Activated CD8-positive, alpha-beta T cell treated with anti-CD3 and anti-CD28 coated beads for 36 hours (primary cell): ENCODE measurements at regions not wholly inside any gene's neighbourhood (a gene's known extent, or its start where the extent isn't known, plus 50 kb on each side); places are given as distances from the start of the nearest gene placed in this dataset.

ENCODE experiments used
- ATAC-seq: fragments of 200-7000 bp; cut with Tn5 transposase; one replicate; pipeline ENCODE4 v1.10.0; 2021; ENCODE audit warnings: mild to moderate bottlenecking, moderate library complexity
- CTCF ChIA-PET: fragments of 350-600 bp; sonication (Branson Sonifier 250); formaldehyde crosslinking; loops from one replicate; lab custom pipeline; 2021; ENCODE audit warnings: antibody characterized with exemption; lab: Charles Lee
- POLR2A ChIA-PET: fragments of 350-600 bp; sonication (Branson Sonifier 250); formaldehyde crosslinking; loops from one replicate; lab custom pipeline; 2021; ENCODE audit warnings: antibody characterized with exemption; lab: Charles Lee
- DNase-seq: peaks from one replicate; pipeline ENCODE4 v3.0.0-alpha.2; 2020
- H3K27ac Mint-ChIP-seq: one replicate; pipeline ENCODE4 v1.8.0; 2021; ENCODE audit warnings: mild to moderate bottlenecking, mixed read lengths
- H3K27me3 Mint-ChIP-seq: one replicate; pipeline ENCODE4 v1.8.0; 2021; ENCODE audit warnings: mixed read lengths
- H3K36me3 Mint-ChIP-seq: one replicate; pipeline ENCODE4 v1.8.0; 2021; ENCODE audit warnings: low read depth, mixed read lengths
- H3K4me1 Mint-ChIP-seq: one replicate; pipeline ENCODE4 v1.8.0; 2021; ENCODE audit warnings: low read depth, mixed read lengths
- H3K4me3 Mint-ChIP-seq: one replicate; pipeline ENCODE4 v1.8.0; 2021; ENCODE audit warnings: mild to moderate bottlenecking, moderate library complexity, mixed read lengths
- H3K9me3 Mint-ChIP-seq: one replicate; pipeline ENCODE4 v1.8.0; 2021; ENCODE audit warnings: mixed read lengths
- intact Hi-C: fragments of 100-400 bp; cut with micrococcal nuclease; formaldehyde crosslinking; loops from one replicate; pipeline ENCODE4 v1.10.0; 2022
- TF ChIP-seq, protein P1 (sequence below): fragments of 200-600 bp; IDR thresholded peaks from one replicate; pipeline ENCODE4 v1.8.0; 2022; ENCODE audit warnings: antibody characterized with exemption, mild to moderate bottlenecking

DNA sequence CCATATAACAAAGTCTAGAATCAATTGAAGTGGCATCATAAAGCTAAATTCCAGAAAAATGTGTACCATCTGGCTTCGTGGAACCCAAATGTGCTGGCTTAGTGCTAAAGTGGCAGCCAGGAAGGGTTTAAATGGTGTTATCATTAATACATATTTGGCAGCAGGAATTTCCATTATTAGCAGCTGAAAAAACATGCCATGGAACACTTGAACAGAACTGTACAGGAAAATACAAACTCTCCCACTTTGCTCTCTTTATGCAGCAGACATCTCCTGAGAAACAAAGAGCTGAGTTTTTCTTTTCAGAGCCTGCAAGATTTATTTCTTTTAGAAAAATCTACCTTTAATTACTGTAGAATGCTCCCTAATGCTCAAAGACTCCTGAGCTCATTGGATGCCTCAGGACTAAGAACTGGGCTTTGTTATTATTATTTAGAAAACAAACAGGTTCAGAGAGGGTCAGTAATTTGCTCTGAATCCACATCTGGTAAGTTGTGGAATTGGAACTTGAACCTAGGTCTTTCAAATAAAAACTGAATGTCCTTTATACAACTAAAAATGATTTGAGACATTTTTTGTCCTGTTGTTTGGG is 179.0 kb downstream of the LACC1 start:
- DNase-seq (no peak), ATAC-seq (no peak)
- POLR2A ChIA-PET, result no interaction called here
- CTCF ChIA-PET, result no interaction called here
- TF ChIP-seq, protein P1, sequence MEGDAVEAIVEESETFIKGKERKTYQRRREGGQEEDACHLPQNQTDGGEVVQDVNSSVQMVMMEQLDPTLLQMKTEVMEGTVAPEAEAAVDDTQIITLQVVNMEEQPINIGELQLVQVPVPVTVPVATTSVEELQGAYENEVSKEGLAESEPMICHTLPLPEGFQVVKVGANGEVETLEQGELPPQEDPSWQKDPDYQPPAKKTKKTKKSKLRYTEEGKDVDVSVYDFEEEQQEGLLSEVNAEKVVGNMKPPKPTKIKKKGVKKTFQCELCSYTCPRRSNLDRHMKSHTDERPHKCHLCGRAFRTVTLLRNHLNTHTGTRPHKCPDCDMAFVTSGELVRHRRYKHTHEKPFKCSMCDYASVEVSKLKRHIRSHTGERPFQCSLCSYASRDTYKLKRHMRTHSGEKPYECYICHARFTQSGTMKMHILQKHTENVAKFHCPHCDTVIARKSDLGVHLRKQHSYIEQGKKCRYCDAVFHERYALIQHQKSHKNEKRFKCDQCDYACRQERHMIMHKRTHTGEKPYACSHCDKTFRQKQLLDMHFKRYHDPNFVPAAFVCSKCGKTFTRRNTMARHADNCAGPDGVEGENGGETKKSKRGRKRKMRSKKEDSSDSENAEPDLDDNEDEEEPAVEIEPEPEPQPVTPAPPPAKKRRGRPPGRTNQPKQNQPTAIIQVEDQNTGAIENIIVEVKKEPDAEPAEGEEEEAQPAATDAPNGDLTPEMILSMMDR, result no peak
- H3K36me3 Mint-ChIP-seq, result no peaks in the 10 kb centered on the region
- peaks cover 16% of the 10 kb centered on the region for H3K27me3 Mint-ChIP-seq
- H3K27ac Mint-ChIP-seq, result no peak overlapping the region
- no peak overlapping the region for H3K4me3 Mint-ChIP-seq
- intact Hi-C loops, result no loop called here
- H3K4me1 Mint-ChIP-seq, result peaks cover 8% of the 10 kb centered on the region
- H3K9me3 Mint-ChIP-seq, result no peaks in the 10 kb centered on the region

DNA sequence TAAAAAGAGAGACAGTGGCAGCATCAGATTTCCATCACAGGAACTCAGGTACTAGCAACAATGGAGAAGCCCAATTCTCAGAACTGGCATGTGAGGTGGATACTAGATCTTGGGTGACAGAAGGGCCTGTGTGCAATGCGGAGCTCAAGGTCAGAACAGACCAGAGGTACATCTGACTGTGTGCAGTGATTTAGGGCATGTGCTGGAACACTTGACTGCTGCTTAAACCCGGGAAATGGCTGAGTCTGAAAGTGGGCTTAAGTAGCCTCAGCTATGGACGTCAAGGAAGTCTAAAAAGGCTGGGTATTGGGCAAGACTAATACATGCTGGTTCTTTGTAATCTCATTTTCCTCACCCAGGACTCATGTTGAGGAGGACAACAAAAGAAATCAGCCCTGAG is 182.2 kb downstream of the LACC1 start:
- ChIA-PET POLR2A (no interaction called here), CTCF (no interaction called here)
- ATAC-seq, result no peak
- no peak for DNase-seq
- H3K27me3 Mint-ChIP-seq, result peaks cover 13% of the 10 kb centered on the region
- H3K4me1 Mint-ChIP-seq, result no peaks in the 10 kb centered on the region
- TF ChIP-seq, protein P1, result no peak
- no peak overlapping the region for H3K27ac Mint-ChIP-seq
- H3K4me3 Mint-ChIP-seq, result no peak overlapping the region
- intact Hi-C loops, result no loop called here
- H3K36me3 Mint-ChIP-seq, result no peaks in the 10 kb centered on the region
- no peaks in the 10 kb centered on the region for H3K9me3 Mint-ChIP-seq

DNA sequence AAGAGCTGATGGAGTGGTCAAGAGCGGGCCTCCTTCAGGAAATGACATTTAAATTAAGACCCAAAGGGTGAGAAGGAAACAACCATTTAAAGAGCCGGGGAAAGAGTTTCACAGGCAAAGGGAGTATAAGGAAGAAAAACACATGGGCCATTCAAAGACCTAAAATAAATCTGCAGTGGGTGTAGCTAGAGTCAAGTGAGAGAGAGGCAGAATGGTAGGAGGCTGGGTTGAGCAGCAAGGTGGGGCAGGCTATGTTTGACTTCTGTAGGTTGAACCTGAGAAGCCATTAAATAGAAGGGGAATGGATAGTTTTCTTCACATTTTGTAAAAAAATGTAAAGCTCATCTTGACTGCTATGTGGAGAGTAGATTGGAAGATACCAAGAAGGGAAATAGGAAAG is 183.8 kb downstream of the LACC1 start:
- DNase-seq (no peak), ATAC-seq (no peak)
- TF ChIP-seq, protein P1, result no peak
- H3K36me3 Mint-ChIP-seq, result no peaks in the 10 kb centered on the region
- H3K27me3 Mint-ChIP-seq, result peaks cover 7% of the 10 kb centered on the region
- POLR2A ChIA-PET, result no interaction called here
- intact Hi-C loops, result no loop called here
- H3K4me3 Mint-ChIP-seq, result no peak overlapping the region
- H3K27ac Mint-ChIP-seq, result no peak overlapping the region
- no peaks in the 10 kb centered on the region for H3K4me1 Mint-ChIP-seq
- H3K9me3 Mint-ChIP-seq, result no peaks in the 10 kb centered on the region
- CTCF ChIA-PET, result no interaction called here

GRCh38 chr13:44063881-44064280 is 184.2 kb downstream of the LACC1 start:
- TF ChIP-seq, protein P1, result no peak
- ChIA-PET POLR2A (no interaction called here), CTCF (no interaction called here)
- Mint-ChIP-seq H3K36me3 (no peaks in the 10 kb centered on the region), H3K4me3 (no peak overlapping the region), H3K27ac (no peak overlapping the region), H3K27me3 (peaks cover 5% of the 10 kb centered on the region), H3K9me3 (no peaks in the 10 kb centered on the region), H3K4me1 (no peaks in the 10 kb centered on the region)
- intact Hi-C loops, result no loop called here
- ATAC-seq, result no peak
- no peak for DNase-seq

- POLR2A ChIA-PET, result no interaction called here
- no peaks in the 10 kb centered on the region for H3K4me1 Mint-ChIP-seq
- TF ChIP-seq, protein P1, result no peak
Measured at GRCh38 chr13:44064357-44064756, 184.7 kb downstream of the LACC1 start.

More at GRCh38 chr13:44064357-44064756, 184.7 kb downstream of the LACC1 start:
- Mint-ChIP-seq H3K36me3 (no peaks in the 10 kb centered on the region), H3K4me3 (no peak overlapping the region), H3K9me3 (no peaks in the 10 kb centered on the region), H3K27me3 (peaks cover 5% of the 10 kb centered on the region), H3K27ac (no peak overlapping the region)
- intact Hi-C loops, result no loop called here
- no peak for DNase-seq
- no peak for ATAC-seq
- CTCF ChIA-PET, result no interaction called here
